Kidney (tissue), 13 donors: ENCODE measurements at regions not wholly inside any gene's neighbourhood (a gene's known extent, or its start where the extent isn't known, plus 50 kb on each side); places are given as distances from the start of the nearest gene placed in this dataset.

Experiments used
- DNase-seq, 5 donors: peaks; one replicate each; pipeline ENCODE4 v3.0.0-alpha.2; 2013 to 2020
- FAIRE-seq: peaks from 2 replicates; lab custom pipeline; 2012; peaks lifted over from hg19 to GRCh38; lab: Jason Lieb, UNC
- H3K27ac ChIP-seq, 2 donors: one replicate each; pipeline ENCODE4 v1.7.0; 2013; ENCODE audit warnings: low read depth in 2 of 2, low read length in 2 of 2, inconsistent platforms in 1 of 2
- H3K27me3 ChIP-seq: one replicate; pipeline ENCODE4 v1.7.1; 2013; ENCODE audit warnings: low read length, inconsistent platforms; ENCODE audit not compliant: control insufficient read depth, insufficient read depth
- H3K36me3 ChIP-seq, 3 donors: one replicate each; pipeline versions ENCODE4 v1.7.0 to v1.7.1; 2013; ENCODE audit warnings: low read length in 3 of 3, control low read depth in 1 of 3, inconsistent platforms in 1 of 3; ENCODE audit not compliant: insufficient read depth in 3 of 3, control insufficient read depth in 2 of 3
- H3K4me1 ChIP-seq, 3 donors: one replicate each; pipeline versions ENCODE4 v1.7.0 to v1.7.1; 2013; ENCODE audit warnings: low read length in 3 of 3, inconsistent platforms in 1 of 3, low read depth in 1 of 3; ENCODE audit not compliant: control insufficient read depth in 2 of 3, insufficient read depth in 2 of 3
- H3K4me3 ChIP-seq, 3 donors: one replicate each; pipeline versions ENCODE4 v1.7.0 to v1.8.1; 2013; ENCODE audit warnings: low read length in 3 of 3, control low read depth in 1 of 3, inconsistent platforms in 1 of 3
- H3K9ac ChIP-seq, 3 donors: one replicate each; pipeline versions ENCODE4 v1.7.0 to v1.7.1; 2013; ENCODE audit warnings: low read length in 3 of 3, control low read depth in 1 of 3, inconsistent platforms in 1 of 3
- H3K9me3 ChIP-seq, 3 donors: one replicate each; pipeline versions ENCODE4 v1.7.0 to v1.7.1; 2013; ENCODE audit warnings: low read length in 3 of 3, control low read depth in 1 of 3, inconsistent platforms in 1 of 3; ENCODE audit not compliant: control insufficient read depth in 2 of 3, insufficient read depth in 1 of 3
- CTCF ChIP-seq: IDR thresholded peaks from 3 replicates; pipeline ENCODE4 v1.5.1; 2012; ENCODE audit warnings: mild to moderate bottlenecking, moderate library complexity, borderline replicate concordance; ENCODE audit not compliant: insufficient read depth; ENCODE audit errors: extremely low read depth
- intact Hi-C: fragments of 100-400 bp; cut with DNase I; formaldehyde crosslinking; loops from one replicate; pipeline ENCODE4 v1.11.1; 2022
- donor health status: control.
- donor health status: control.
- donor health status: control.
- donor health status: control.
- donor health status: control.
- donor health status: DM: yes; HTN: yes; CAD: no.
- donor health status: Normal renal cell carcinoma (clear cell type).

GRCh38 chr20:19820555-19821211 is 62.6 kb downstream of the RIN2 start:
- no peak for FAIRE-seq

GRCh38 chr20:19821606-19822005 is 63.5 kb downstream of the RIN2 start:
- FAIRE-seq = no peak
- Histone ChIP-seq H3K27me3 (no peaks in the 10 kb centered on the region), H3K27ac (no peak overlapping the region), H3K9me3 (no peaks in the 10 kb centered on the region), H3K36me3 (no peaks in the 10 kb centered on the region), H3K9ac (no peak overlapping the region), H3K4me3 (no peak overlapping the region), H3K4me1 (no peaks in the 10 kb centered on the region)
- intact Hi-C loops = no loop called here
- DNase-seq = no peak
- no peak for TF ChIP-seq CTCF

More at GRCh38 chr20:19820555-19821211, 62.6 kb downstream of the RIN2 start:
- Histone ChIP-seq H3K4me1 (peaks cover 0 to 2% (median 1%) of the 10 kb centered on the region in 3 donors), H3K9ac (no peak overlapping the region), H3K27me3 (no peaks in the 10 kb centered on the region), H3K36me3 (no peaks in the 10 kb centered on the region), H3K9me3 (no peaks in the 10 kb centered on the region), H3K27ac (no peak overlapping the region), H3K4me3 (no peak overlapping the region)
- intact Hi-C loops = no loop called here
- TF ChIP-seq CTCF = no peak
- no peak for DNase-seq

GRCh38 chr20:19823216-19823615 is 65.2 kb downstream of the RIN2 start:
- DNase-seq (no peak), FAIRE-seq (no peak)
- intact Hi-C loops = no loop called here
- no peak for TF ChIP-seq CTCF
- Histone ChIP-seq H3K27ac (no peak overlapping the region), H3K4me3 (no peak overlapping the region), H3K27me3 (no peaks in the 10 kb centered on the region), H3K36me3 (no peaks in the 10 kb centered on the region), H3K9me3 (no peaks in the 10 kb centered on the region), H3K4me1 (no peaks in the 10 kb centered on the region), H3K9ac (no peak overlapping the region)

GRCh38 chr20:19823971-19824370 is 65.9 kb downstream of the RIN2 start:
- FAIRE-seq = no peak
- intact Hi-C loops = no loop called here
- no peak for TF ChIP-seq CTCF
- Histone ChIP-seq H3K27me3 (no peaks in the 10 kb centered on the region), H3K9ac (no peak overlapping the region), H3K27ac (no peak overlapping the region), H3K4me1 (no peaks in the 10 kb centered on the region), H3K36me3 (no peaks in the 10 kb centered on the region), H3K4me3 (no peak overlapping the region), H3K9me3 (no peaks in the 10 kb centered on the region)
- DNase-seq = no peak
